HG03469 (cell line): ENCODE measurements at regions not wholly inside any gene's neighbourhood (a gene's known extent, or its start where the extent isn't known, plus 50 kb on each side); places are given as distances from the start of the nearest gene placed in this dataset.

Experiments used
- ATAC-seq: cut with Tn5 transposase; IDR thresholded peaks from one replicate; pipeline ENCODE4 v1.9.1; 2021; ENCODE audit warnings: mild to moderate bottlenecking, moderate library complexity, moderate number of reproducible peaks; ENCODE audit not compliant: unreplicated experiment

- ATAC-seq: no peak
Observed at GRCh38 chr15:100807028-100807427, 72.6 kb upstream of the ALDH1A3 start.

- no peak for ATAC-seq
Observed at GRCh38 chr15:100808691-100809090, 70.9 kb upstream of the ALDH1A3 start.

- no peak for ATAC-seq
Observed at GRCh38 chr15:100809151-100809550, 70.5 kb upstream of the ALDH1A3 start.

- no peak for ATAC-seq
Observed at GRCh38 chr15:100809587-100809986, 70.0 kb upstream of the ALDH1A3 start.

GRCh38 chr15:100810229-100810628 is 69.4 kb upstream of the ALDH1A3 start:
- ATAC-seq: no peak

GRCh38 chr15:100810831-100811230 is 68.8 kb upstream of the ALDH1A3 start:
- no peak for ATAC-seq

GRCh38 chr15:100812802-100813201 is 66.8 kb upstream of the ALDH1A3 start:
- ATAC-seq: no peak

- no peak for ATAC-seq
Observed at GRCh38 chr15:100818927-100819326, 60.7 kb upstream of the ALDH1A3 start.

GRCh38 chr15:100820528-100820927 is 59.1 kb upstream of the ALDH1A3 start:
- no peak for ATAC-seq

GRCh38 chr15:100821327-100821726 is 58.3 kb upstream of the ALDH1A3 start:
- no peak for ATAC-seq

GRCh38 chr15:100824211-100824610 is 55.4 kb upstream of the ALDH1A3 start:
- no peak for ATAC-seq

GRCh38 chr15:100829457-100829856 is 50.2 kb upstream of the ALDH1A3 start:
- ATAC-seq: no peak
